ENCODE measurements at regions not wholly inside any gene's neighbourhood (a gene's known extent, or its start where the extent isn't known, plus 50 kb on each side); places are given as distances from the start of the nearest gene placed in this dataset.

DNA sequence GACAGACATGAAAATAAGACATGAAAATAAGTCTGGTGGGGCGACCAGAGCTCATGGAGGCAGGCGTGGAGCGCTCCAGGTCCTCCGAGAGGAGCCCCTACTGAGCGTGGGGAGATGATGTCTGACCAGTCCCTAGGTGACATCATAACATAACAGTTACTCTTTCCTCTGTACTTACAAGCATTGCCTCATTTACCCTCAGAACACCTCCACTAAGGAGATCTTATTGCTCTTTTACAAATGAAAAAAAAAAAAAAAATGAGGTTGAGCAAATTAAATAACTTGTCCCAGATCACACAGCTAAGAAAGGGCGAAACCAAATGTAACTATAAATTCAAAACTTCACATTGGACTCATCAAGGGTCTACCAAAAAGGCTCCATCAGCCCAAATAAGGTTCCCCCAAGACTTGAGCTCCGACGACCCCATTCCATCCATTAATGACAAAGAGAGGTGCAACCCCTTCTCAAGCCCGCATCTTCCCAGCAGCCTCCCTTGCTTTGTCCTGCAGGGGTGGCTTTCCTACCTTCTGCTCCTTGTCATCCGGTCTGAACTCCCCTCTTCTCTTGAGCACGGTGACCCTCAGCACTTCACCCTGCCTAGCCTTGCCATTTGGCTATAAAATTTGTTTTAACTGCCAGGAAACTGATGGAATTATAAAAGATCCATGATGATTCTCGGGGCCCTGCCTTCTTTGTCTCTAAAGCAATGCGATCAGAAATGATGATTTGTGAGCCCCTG is 246.7 kb downstream of the DHX15 start:
- TF ChIP-seq, protein P1, sequence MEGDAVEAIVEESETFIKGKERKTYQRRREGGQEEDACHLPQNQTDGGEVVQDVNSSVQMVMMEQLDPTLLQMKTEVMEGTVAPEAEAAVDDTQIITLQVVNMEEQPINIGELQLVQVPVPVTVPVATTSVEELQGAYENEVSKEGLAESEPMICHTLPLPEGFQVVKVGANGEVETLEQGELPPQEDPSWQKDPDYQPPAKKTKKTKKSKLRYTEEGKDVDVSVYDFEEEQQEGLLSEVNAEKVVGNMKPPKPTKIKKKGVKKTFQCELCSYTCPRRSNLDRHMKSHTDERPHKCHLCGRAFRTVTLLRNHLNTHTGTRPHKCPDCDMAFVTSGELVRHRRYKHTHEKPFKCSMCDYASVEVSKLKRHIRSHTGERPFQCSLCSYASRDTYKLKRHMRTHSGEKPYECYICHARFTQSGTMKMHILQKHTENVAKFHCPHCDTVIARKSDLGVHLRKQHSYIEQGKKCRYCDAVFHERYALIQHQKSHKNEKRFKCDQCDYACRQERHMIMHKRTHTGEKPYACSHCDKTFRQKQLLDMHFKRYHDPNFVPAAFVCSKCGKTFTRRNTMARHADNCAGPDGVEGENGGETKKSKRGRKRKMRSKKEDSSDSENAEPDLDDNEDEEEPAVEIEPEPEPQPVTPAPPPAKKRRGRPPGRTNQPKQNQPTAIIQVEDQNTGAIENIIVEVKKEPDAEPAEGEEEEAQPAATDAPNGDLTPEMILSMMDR (IDR thresholded peaks at IDR 0.05): no peak
- 84 to 89% (median 88%) methylated on average over 13 of the region's 13 CpGs for WGBS, 3 donors
- H3K9me3 ChIP-seq: no peaks in the 10 kb centered on the region
- H3K4me1 ChIP-seq: no peaks in the 10 kb centered on the region
- no peaks in the 10 kb centered on the region for H3K27me3 ChIP-seq (ENCODE audit: insufficient read depth in 3 of 3, low read length in 2 of 3)
- intact Hi-C loops (cut with DNase I): no loop called here
- H3K4me3 ChIP-seq: no peak overlapping the region
- no peak overlapping the region for H3K27ac ChIP-seq
- DNase-seq (no peak), ATAC-seq (no peak)
- no peaks in the 10 kb centered on the region for H3K36me3 ChIP-seq (ENCODE audit: insufficient read depth in 1 of 2, low read depth in 1 of 2)

DNA sequence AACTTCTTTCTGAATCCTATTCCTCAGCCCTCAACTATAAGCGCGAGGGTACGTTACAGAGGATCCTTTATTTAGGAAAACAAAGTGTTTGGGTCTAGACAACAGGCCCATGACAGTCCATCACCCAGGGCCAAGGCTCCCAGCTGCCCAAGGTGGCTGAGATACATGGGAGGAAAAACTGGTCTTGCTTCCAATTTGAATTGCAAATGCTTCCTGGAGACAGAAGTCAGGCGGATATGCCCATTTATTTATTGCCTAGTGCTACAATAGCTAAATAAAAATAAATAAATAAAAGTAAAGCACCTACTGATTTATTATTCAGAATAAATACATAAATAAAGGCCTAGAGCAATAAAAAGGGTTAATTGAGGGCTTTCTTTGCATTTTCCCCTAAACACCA is 248.7 kb downstream of the DHX15 start:
- Histone ChIP-seq H3K4me3 (no peak overlapping the region), H3K4me1 (no peaks in the 10 kb centered on the region), H3K36me3 (ENCODE audit: insufficient read depth in 1 of 2, low read depth in 1 of 2) (no peaks in the 10 kb centered on the region), H3K27ac (no peak overlapping the region), H3K27me3 (ENCODE audit: insufficient read depth in 3 of 3, low read length in 2 of 3) (no peaks in the 10 kb centered on the region), H3K9me3 (no peaks in the 10 kb centered on the region)
- TF ChIP-seq, protein P1 (IDR thresholded peaks at IDR 0.05): no peak
- intact Hi-C loops (cut with DNase I): no loop called here
- 94 to 98% (median 98%) methylated on average over 4 of the region's 4 CpGs for whole genome bisulfite sequencing, 3 donors
- DNase-seq (no peak), ATAC-seq (no peak)

- no peaks in the 10 kb centered on the region for H3K4me1 ChIP-seq
- no peak overlapping the region for H3K27ac ChIP-seq
- no peaks in the 10 kb centered on the region for H3K27me3 ChIP-seq (ENCODE audit: insufficient read depth in 3 of 3, low read length in 2 of 3)
- no peak for DNase-seq
- no peak for ATAC-seq
- no peaks in the 10 kb centered on the region for H3K9me3 ChIP-seq
- TF ChIP-seq, protein P1 (IDR thresholded peaks at IDR 0.05): no peak
- H3K4me3 ChIP-seq: no peak overlapping the region
- WGBS, 3 donors: 89 to 91% (median 89%) methylated on average over 3 of the region's 3 CpGs
- H3K36me3 ChIP-seq (ENCODE audit: insufficient read depth in 1 of 2, low read depth in 1 of 2): no peaks in the 10 kb centered on the region
- intact Hi-C loops (cut with DNase I): no loop called here
Observed at GRCh38 chr4:24334906-24335305, 249.4 kb downstream of the DHX15 start.

- TF ChIP-seq, protein P1 (IDR thresholded peaks at IDR 0.05): no peak
- H3K27ac ChIP-seq: no peak overlapping the region
- intact Hi-C loops (cut with DNase I): no loop called here
Observed at GRCh38 chr4:24330573-24330972, 253.8 kb downstream of the DHX15 start.

DNA sequence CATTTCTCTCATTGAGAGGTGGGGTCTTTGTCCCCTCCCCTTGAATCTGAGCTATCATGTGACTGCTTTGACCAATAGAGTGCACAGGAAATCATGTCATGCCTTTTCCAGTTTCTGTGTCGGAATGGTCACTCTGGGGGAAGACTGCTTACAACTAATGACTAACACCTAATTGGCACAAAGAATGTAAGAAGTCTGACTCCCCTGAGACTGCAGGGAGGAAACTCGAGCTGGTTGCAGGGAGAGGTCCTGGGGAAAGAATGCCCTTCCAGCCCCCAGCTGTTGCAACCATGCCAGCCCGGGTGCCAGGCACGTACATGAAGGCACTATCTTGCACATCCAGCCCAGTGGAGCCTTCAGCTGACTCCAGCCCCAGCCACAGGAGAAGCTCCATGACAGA is 254.2 kb downstream of the DHX15 start:
- Histone ChIP-seq H3K9me3 (no peaks in the 10 kb centered on the region), H3K4me1 (no peaks in the 10 kb centered on the region), H3K4me3 (no peak overlapping the region), H3K36me3 (ENCODE audit: insufficient read depth in 1 of 2, low read depth in 1 of 2) (no peaks in the 10 kb centered on the region), H3K27me3 (ENCODE audit: insufficient read depth in 3 of 3, low read length in 2 of 3) (no peaks in the 10 kb centered on the region), H3K27ac (no peak overlapping the region)
- 41 to 57% (median 46%) methylated on average over 4 of the region's 4 CpGs for WGBS, 3 donors
- intact Hi-C loops (cut with DNase I): no loop called here
- peak in 1 of 2 donors; percentile 27 for DNase-seq
- TF ChIP-seq, protein P1 (IDR thresholded peaks at IDR 0.05): no peak
- peak in 3 of 4 donors; percentile 27 to 64 (median 51) for ATAC-seq

More at GRCh38 chr4:24330573-24330972, 253.8 kb downstream of the DHX15 start:
- DNase-seq: peak in 1 of 2 donors; percentile 62
- H3K36me3 ChIP-seq (ENCODE audit: insufficient read depth in 1 of 2, low read depth in 1 of 2): no peaks in the 10 kb centered on the region
- H3K9me3 ChIP-seq: no peaks in the 10 kb centered on the region
- no peak overlapping the region for H3K4me3 ChIP-seq
- ATAC-seq: peak in 2 of 4 donors; percentile 67 to 69
- no peaks in the 10 kb centered on the region for H3K27me3 ChIP-seq (ENCODE audit: insufficient read depth in 3 of 3, low read length in 2 of 3)
- no peaks in the 10 kb centered on the region for H3K4me1 ChIP-seq
